Islet precursor cell (in vitro differentiated cells): ENCODE measurements at regions not wholly inside any gene's neighbourhood (a gene's known extent, or its start where the extent isn't known, plus 50 kb on each side); places are given as distances from the start of the nearest gene placed in this dataset.

Experiments
- DNase-seq: peaks from one replicate; pipeline ENCODE4 v3.0.0-alpha.2; 2018

- DNase-seq: no peak
Observed at GRCh38 chr19:30312582-30313352, 59.4 kb upstream of the ZNF536 start.

DNA sequence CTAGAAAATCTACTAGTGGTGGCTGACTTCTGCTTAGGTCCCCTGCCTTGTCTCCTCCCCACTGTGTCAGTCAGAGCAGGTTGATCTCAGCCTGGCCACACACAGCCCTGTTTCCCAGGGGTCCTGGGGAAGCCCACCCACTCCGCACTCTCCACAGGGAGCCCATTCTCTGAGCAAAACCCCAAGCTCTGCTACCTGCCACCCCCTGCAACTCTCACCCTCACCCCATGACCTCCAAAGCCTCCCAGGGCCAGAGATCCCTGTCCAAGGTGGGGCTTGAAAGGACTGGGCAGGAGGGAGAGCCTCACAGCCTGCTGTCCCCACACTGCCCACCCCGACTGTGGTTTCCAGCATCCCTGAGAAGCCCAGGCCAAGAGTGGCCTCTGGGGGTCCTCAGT, 58.8 kb upstream of the ZNF536 start:
- no peak for DNase-seq

DNA sequence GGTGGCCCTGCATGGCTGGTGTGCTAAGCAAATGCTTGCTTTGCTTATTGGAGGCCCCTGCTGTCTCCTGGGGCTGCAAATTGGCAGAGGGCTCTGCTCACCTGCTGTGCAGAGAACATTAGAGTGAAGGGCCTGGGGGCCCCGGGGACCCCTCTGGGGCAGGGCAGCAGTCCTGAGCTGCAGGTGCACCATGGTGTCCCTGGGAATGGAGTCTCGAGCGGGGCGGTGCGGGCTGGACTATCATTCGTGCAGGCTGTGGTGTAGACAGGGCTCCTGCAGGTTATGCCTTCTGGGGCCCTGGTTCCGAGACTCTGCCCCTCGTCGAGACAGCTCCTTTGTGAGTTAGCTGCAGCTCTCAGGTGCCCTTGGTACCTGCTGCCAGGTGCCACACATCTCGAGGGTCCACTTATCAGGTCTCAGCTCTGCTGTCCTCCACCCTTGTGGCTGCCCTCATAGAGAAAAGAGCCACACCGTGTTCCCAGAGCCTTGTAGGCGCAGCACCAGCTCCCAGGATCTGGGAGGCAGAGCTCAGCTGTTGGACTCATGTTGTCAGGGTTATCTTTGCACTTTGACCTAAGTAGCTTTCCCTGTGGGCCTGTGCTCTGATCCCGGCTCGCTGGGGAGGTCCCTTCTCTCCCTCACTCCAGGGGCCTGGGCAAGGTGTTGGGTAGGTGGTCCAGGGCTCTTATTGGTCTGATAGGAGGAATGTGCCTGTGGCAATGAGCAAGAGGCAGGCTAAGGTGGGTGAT, 58.0 kb upstream of the ZNF536 start:
- no peak for DNase-seq

GRCh38 chr19:30314805-30315155, 57.4 kb upstream of the ZNF536 start:
- DNase-seq: no peak

DNA sequence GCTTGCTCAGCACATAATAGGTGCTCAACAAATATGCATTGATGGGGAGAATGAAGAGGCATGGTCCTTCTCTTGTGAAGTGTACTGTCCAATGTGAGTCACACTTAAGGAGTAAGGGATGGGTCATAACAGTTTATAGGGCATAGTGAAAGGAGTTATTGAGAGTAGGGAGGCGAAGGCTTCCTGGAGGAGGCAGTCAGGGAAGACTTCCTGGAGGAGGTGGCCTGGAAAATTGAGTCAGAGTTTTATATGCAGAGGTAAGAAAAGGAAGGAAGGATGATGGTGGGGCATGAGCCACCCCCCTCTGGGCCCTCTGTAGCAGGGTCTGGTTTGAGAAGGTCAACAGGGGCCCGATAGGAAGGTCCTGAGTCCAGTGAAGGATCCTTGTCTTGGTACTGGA, 57.0 kb upstream of the ZNF536 start:
- DNase-seq: no peak

- no peak for DNase-seq
Observed at GRCh38 chr19:30316000-30316491, 56.1 kb upstream of the ZNF536 start.

GRCh38 chr19:30316560-30317106, 55.6 kb upstream of the ZNF536 start:
- DNase-seq: no peak

- DNase-seq: no peak
Observed at GRCh38 chr19:30317403-30317802, 54.8 kb upstream of the ZNF536 start.

DNA sequence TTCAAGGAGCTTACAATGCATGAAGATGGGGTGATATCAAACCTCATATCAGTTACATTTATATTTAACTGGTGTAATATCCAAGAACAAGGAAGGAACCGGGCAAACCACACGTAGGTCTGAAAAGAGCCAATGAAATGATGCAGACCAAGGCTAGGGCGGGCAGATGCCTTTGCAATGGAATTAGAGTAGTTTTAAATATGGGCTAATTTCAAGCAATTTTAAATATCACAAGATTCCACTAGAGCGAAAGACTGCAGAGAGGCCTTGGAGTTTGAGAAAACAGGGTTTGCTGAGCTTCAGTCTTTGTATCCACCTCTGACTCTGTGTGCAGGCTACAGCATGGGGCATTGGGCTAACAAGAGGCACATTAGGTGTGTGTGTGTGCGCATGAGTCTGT, 53.9 kb upstream of the ZNF536 start:
- no peak for DNase-seq

- DNase-seq: no peak
Observed at GRCh38 chr19:30318936-30319335, 53.2 kb upstream of the ZNF536 start.

- DNase-seq: no peak
Observed at GRCh38 chr19:30319411-30319810, 52.8 kb upstream of the ZNF536 start.

DNA sequence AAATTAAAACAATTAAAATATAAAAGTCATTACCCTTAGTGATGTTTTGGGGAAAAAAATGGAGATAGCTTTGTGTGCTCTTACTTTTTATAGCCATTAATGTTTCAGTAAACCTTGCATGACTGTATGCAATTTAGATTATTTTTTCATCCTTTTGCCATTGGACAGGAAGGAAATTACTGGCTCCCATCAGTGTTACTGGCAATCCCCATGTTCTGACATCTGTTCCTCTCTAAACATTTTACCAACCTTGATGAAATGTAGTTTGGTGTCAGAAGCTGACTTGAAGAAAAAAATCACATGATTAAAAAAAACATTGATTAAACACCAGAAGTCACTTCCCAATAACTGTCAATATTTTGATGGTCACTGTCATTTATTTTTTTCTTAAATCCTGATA, 52.3 kb upstream of the ZNF536 start:
- no peak for DNase-seq

GRCh38 chr19:30320466-30320865, 51.7 kb upstream of the ZNF536 start:
- no peak for DNase-seq

DNA sequence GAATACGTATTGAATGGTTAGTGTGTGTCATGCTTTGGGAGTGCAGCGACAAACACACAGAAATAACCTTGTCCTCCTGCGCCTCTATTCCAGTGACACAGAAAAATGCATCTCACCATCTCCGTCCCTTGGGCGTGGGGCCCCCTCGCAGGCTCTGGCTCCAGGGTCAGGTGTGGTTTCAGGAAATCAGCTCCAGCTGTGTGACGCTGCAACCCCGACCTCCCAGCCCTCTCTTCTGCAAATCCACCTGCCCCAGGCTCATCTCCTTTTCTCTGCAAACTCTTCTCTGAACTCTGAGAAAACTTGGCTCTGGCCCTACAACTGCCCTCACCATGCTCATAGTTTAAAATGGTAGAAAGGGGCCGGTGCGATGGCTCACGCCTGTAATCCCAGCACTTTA, 51.3 kb upstream of the ZNF536 start:
- no peak for DNase-seq
